ENCODE measurements at regions not wholly inside any gene's neighbourhood (a gene's known extent, or its start where the extent isn't known, plus 50 kb on each side); places are given as distances from the start of the nearest gene placed in this dataset.

DNA sequence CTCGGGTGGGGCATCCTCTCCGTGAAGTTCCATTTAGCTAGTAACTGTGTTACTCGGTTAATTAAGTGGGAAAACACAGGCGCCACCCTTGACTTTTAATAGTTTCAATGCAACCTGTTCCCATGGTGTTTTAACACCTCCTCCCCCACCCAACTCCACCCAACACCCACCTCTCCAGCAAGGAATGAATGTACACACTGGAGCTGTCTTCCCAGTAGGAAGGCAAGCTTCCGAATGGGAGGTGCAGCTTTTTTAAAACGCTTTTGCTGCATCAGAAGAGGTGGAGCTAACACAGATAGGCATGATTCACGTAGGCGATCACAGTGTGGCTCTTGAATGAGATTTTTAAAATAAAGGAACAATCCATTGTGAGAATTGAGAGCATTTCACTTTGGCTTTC lies 73.8 kb upstream of the AGAP1 start:
- TF ChIP-seq CTCF (IDR thresholded peaks at IDR 0.05 in 8 of 11, conservative IDR thresholded peaks at IDR 0.05 in 3 of 11), result no peak
- no peak for TF ChIP-seq POLR2A (IDR thresholded peaks at IDR 0.05)
- no peak for TF ChIP-seq POLR2AphosphoS5 (IDR thresholded peaks at IDR 0.05)

All from spleen (tissue), 7 donors.